ENCODE measurements at regions not wholly inside any gene's neighbourhood (a gene's known extent, or its start where the extent isn't known, plus 50 kb on each side); places are given as distances from the start of the nearest gene placed in this dataset.

- TF ChIP-seq CTCF (IDR thresholded peaks at IDR 0.05) (no peak), ETV6 (CRISPR knock-in tag; IDR thresholded peaks at IDR 0.05) (no peak), TCF7 (CRISPR knock-in tag; IDR thresholded peaks at IDR 0.05; ENCODE audit: low read depth) (no peak), SMAD3 (CRISPR knock-in tag; IDR thresholded peaks at IDR 0.05; ENCODE audit: borderline replicate concordance) (no peak), CREM (CRISPR knock-in tag; IDR thresholded peaks at IDR 0.05) (no peak), SOX15 (CRISPR knock-in tag; IDR thresholded peaks at IDR 0.05) (no peak), SMAD4 (CRISPR knock-in tag; IDR thresholded peaks at IDR 0.05) (no peak), NR2C2 (CRISPR knock-in tag; IDR thresholded peaks at IDR 0.05) (no peak), NR3C1 (CRISPR knock-in tag; conservative IDR thresholded peaks at IDR 0.05; ENCODE audit: low read depth) (no peak), ZNF121 (CRISPR knock-in tag; IDR thresholded peaks at IDR 0.05) (no peak), PREB (CRISPR knock-in tag; IDR thresholded peaks at IDR 0.05; ENCODE audit: borderline replicate concordance) (no peak)
These were observed 215.2 kb upstream of the MME start for GRCh38 chr3:154864947-154865346.

All from WTC11 (cell line).